ENCODE measurements at regions not wholly inside any gene's neighbourhood (a gene's known extent, or its start where the extent isn't known, plus 50 kb on each side); places are given as distances from the start of the nearest gene placed in this dataset.

DNA sequence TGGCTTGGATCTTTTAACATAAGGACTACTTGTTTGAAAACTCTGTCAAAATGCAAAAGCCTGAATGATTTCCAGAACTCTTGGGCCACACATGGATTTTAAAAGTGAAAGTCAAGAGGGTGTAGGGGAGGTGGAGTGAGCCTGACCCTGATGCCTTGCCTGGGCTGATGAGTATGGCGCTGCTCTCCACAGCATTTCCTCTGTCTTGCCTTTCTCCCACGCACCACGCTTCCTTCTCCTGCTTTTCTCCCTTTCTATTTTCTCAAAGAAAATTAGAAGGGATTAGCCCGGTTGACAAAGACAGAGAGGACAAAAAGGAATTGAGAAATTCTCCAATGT is 207.0 kb upstream of the CCDC68 start:
- Histone ChIP-seq H3K4me3 (ENCODE audit: low read depth, low read length) (no peak overlapping the region), H3K36me3 (ENCODE audit: control insufficient read depth, insufficient read depth, low read length) (no peaks in the 10 kb centered on the region), H3K9ac (ENCODE audit: low read depth, low read length) (no peak overlapping the region), H3K27me3 (ENCODE audit: control insufficient read depth, insufficient read depth, low read length) (no peaks in the 10 kb centered on the region), H3K4me1 (ENCODE audit: control insufficient read depth, insufficient read depth, low read length) (no peaks in the 10 kb centered on the region), H3K27ac (ENCODE audit: low read depth, low read length) (no peak overlapping the region), H3K9me3 (ENCODE audit: control insufficient read depth, insufficient read depth, low read length) (peaks cover 3% of the 10 kb centered on the region; the same call in 1 of the 2 replicates)

DNA sequence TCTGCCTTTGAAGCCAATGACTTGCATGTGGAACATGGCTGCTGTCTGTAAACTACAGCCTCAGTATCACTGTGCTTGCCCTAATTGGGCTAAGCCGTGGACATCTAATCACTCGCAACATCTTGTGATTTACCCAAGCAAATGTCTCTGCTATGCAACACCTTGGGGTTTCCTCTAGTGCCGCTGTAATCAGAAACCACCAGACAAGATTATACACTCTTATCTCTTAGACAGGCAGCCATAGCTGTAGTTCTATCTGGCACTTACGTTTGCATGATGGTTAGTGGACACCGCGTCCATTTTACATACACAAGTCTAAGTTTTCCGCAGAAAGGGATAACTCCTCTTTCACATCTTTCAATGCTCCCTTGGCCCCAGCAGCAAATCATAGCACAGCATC is 204.3 kb upstream of the CCDC68 start:
- H3K9me3 ChIP-seq (ENCODE audit: control insufficient read depth, insufficient read depth, low read length): no peaks in the 10 kb centered on the region
- H3K27ac ChIP-seq (ENCODE audit: low read depth, low read length): no peak overlapping the region
- H3K9ac ChIP-seq (ENCODE audit: low read depth, low read length): no peak overlapping the region
- no peak overlapping the region for H3K4me3 ChIP-seq (ENCODE audit: low read depth, low read length)
- H3K4me1 ChIP-seq (ENCODE audit: control insufficient read depth, insufficient read depth, low read length): no peaks in the 10 kb centered on the region
- no peaks in the 10 kb centered on the region for H3K36me3 ChIP-seq (ENCODE audit: control insufficient read depth, insufficient read depth, low read length)
- H3K27me3 ChIP-seq (ENCODE audit: control insufficient read depth, insufficient read depth, low read length): no peaks in the 10 kb centered on the region

DNA sequence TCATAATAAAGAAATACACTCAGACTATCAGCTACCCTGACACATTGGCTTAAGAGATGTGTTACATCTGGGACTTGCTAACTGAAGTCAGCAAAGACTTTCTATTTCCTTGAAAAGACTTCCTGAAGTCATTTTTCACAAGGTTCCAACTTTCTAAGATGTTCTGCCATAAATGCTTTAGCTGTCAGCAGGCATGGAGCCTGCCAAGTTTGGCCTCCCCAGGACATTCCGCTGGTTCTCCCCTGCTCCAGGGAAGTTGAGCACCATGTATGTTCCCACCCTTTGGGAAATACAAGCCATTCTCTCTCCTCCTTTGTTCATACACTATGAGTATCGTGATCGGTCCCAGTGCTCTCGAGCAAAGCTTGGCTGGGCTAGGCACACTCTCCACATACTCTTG is 202.7 kb upstream of the CCDC68 start:
- Histone ChIP-seq H3K4me3 (ENCODE audit: low read depth, low read length) (no peak overlapping the region), H3K9ac (ENCODE audit: low read depth, low read length) (no peak overlapping the region), H3K27me3 (ENCODE audit: control insufficient read depth, insufficient read depth, low read length) (no peaks in the 10 kb centered on the region), H3K27ac (ENCODE audit: low read depth, low read length) (no peak overlapping the region), H3K36me3 (ENCODE audit: control insufficient read depth, insufficient read depth, low read length) (no peaks in the 10 kb centered on the region), H3K4me1 (ENCODE audit: control insufficient read depth, insufficient read depth, low read length) (no peaks in the 10 kb centered on the region), H3K9me3 (ENCODE audit: control insufficient read depth, insufficient read depth, low read length) (no peaks in the 10 kb centered on the region)

DNA sequence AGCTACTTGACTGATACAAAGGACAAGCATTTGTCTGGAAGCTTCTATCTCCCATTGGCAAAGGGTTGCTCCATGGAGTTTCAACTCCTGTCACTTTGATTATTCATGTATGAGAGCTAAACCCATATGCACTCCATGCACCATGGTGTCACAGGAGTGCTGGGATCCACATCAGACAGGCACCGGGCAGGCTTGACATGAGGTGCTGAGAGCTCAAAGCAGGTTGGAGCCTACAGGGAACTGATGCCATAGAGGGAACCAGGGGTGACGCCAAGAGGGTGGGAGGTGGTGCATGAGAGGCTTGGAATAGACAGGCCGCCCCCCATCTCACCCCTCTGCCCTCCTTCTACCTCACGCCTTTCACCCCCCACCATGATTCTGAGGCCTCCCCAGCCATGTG is 199.8 kb upstream of the CCDC68 start:
- Histone ChIP-seq H3K4me3 (ENCODE audit: low read depth, low read length) (no peak overlapping the region), H3K9ac (ENCODE audit: low read depth, low read length) (no peak overlapping the region), H3K27ac (ENCODE audit: low read depth, low read length) (no peak overlapping the region), H3K27me3 (ENCODE audit: control insufficient read depth, insufficient read depth, low read length) (no peaks in the 10 kb centered on the region), H3K4me1 (ENCODE audit: control insufficient read depth, insufficient read depth, low read length) (no peaks in the 10 kb centered on the region), H3K9me3 (ENCODE audit: control insufficient read depth, insufficient read depth, low read length) (no peaks in the 10 kb centered on the region), H3K36me3 (ENCODE audit: control insufficient read depth, insufficient read depth, low read length) (no peaks in the 10 kb centered on the region)

DNA sequence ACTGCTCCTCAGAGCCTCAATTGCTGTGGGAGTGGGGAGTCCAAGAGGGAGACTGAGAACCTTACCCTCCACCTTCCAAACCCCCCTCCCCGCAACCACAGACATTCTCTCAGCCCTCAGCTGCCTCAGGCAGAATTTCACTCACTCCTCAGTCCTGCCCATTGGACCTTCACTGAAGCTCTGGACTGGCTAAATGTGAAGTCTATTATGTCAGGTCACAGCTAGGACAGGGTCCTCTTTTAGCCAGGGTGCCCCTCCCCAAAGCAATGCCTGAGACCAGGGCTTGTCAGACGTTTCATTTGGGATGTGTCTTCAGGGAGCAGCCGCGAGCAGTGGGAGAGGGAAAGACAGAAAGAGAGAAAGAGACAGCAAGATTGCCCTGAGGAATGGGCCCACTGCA is 199.3 kb upstream of the CCDC68 start:
- Histone ChIP-seq H3K36me3 (ENCODE audit: control insufficient read depth, insufficient read depth, low read length) (no peaks in the 10 kb centered on the region), H3K4me3 (ENCODE audit: low read depth, low read length) (no peak overlapping the region), H3K27me3 (ENCODE audit: control insufficient read depth, insufficient read depth, low read length) (no peaks in the 10 kb centered on the region), H3K9me3 (ENCODE audit: control insufficient read depth, insufficient read depth, low read length) (no peaks in the 10 kb centered on the region), H3K4me1 (ENCODE audit: control insufficient read depth, insufficient read depth, low read length) (no peaks in the 10 kb centered on the region), H3K27ac (ENCODE audit: low read depth, low read length) (no peak overlapping the region), H3K9ac (ENCODE audit: low read depth, low read length) (no peak overlapping the region)

DNA sequence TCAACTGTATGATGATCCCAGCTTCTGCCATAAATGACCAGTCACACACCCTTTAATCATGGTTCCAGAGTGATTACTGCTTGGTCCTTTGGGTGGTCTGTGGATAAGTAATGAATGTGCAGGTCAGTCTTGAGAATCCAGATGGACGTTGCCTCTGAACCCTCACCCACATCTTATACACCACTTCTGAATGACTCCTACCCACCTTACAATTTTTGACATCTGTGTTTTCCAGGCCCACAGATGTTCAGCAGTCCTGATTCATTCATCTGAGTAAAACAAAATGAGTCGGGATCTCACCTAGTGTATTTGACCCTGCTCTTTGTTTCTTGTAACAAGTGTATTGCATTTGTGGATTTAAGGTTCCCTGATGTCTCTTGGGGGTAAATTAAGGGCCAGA is 194.1 kb upstream of the CCDC68 start:
- H3K36me3 ChIP-seq (ENCODE audit: control insufficient read depth, insufficient read depth, low read length): no peaks in the 10 kb centered on the region
- no peak overlapping the region for H3K27ac ChIP-seq (ENCODE audit: low read depth, low read length)
- no peaks in the 10 kb centered on the region for H3K4me1 ChIP-seq (ENCODE audit: control insufficient read depth, insufficient read depth, low read length)
- no peaks in the 10 kb centered on the region for H3K27me3 ChIP-seq (ENCODE audit: control insufficient read depth, insufficient read depth, low read length)
- H3K9ac ChIP-seq (ENCODE audit: low read depth, low read length): no peak overlapping the region
- no peak overlapping the region for H3K4me3 ChIP-seq (ENCODE audit: low read depth, low read length)
- H3K9me3 ChIP-seq (ENCODE audit: control insufficient read depth, insufficient read depth, low read length): no peaks in the 10 kb centered on the region

DNA sequence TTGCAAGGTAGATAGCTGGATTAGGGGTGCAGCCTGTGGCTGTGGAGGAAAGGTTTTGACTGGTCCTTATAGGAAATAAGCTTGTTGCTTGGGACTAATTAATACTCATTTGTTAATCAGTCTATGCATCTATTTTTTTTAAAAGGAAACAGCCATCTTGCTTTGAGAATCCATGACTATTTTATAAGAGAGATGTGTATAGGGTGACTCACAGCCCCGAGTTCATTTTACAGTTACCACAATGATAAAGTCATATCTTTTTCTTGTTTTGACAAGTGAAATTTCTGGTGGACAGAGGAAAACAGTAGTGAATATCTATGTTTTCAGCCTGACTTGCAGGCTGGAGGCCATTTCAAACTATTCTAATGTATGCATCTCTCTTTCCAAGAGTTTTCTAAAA is 193.5 kb upstream of the CCDC68 start:
- Histone ChIP-seq H3K36me3 (ENCODE audit: control insufficient read depth, insufficient read depth, low read length) (no peaks in the 10 kb centered on the region), H3K9ac (ENCODE audit: low read depth, low read length) (no peak overlapping the region), H3K27me3 (ENCODE audit: control insufficient read depth, insufficient read depth, low read length) (no peaks in the 10 kb centered on the region), H3K4me1 (ENCODE audit: control insufficient read depth, insufficient read depth, low read length) (no peaks in the 10 kb centered on the region), H3K9me3 (ENCODE audit: control insufficient read depth, insufficient read depth, low read length) (no peaks in the 10 kb centered on the region), H3K4me3 (ENCODE audit: low read depth, low read length) (no peak overlapping the region), H3K27ac (ENCODE audit: low read depth, low read length) (no peak overlapping the region)

DNA sequence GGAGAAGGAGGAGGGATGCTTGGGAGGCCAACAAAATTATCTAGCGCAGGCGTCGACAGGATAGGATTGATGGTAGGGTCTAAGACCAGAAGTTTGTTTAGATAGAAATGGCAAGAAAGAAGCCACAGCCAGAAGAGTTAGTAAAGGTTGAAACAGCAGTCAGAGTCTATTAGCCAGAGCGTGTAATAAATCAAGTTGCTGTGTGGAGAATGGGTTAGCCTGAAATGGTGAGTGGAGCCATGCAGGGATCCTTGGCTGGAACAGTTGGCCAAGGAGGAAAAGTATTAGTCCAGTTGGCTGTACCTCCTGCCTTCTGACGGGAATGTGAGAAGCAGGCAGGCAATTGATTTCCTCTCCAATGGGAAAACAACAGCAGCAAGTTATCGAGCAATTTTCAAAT is 190.7 kb upstream of the CCDC68 start:
- Histone ChIP-seq H3K27me3 (ENCODE audit: control insufficient read depth, insufficient read depth, low read length) (no peaks in the 10 kb centered on the region), H3K36me3 (ENCODE audit: control insufficient read depth, insufficient read depth, low read length) (no peaks in the 10 kb centered on the region), H3K4me1 (ENCODE audit: control insufficient read depth, insufficient read depth, low read length) (no peaks in the 10 kb centered on the region), H3K9ac (ENCODE audit: low read depth, low read length) (no peak overlapping the region), H3K27ac (ENCODE audit: low read depth, low read length) (no peak overlapping the region), H3K9me3 (ENCODE audit: control insufficient read depth, insufficient read depth, low read length) (no peaks in the 10 kb centered on the region), H3K4me3 (ENCODE audit: low read depth, low read length) (no peak overlapping the region)

DNA sequence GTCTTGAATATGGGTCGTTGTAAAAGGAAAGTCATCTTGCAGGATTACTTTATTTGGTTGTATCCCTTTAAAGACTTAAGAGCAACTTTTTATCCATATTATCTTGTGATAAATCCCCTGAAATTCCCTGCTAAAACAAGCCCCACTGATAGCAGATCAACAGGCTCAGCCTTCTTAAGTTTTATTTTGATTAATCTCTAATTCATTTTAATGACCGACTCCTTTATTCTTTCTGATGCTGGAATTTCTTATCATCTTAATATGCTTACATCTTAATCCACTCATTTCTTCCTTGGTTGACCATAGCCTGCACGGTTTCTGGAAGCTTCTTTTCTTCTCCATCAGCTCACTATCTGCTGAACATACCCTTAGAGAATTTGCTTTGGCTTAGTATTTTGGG is 188.5 kb upstream of the CCDC68 start:
- Histone ChIP-seq H3K4me1 (ENCODE audit: control insufficient read depth, insufficient read depth, low read length) (no peaks in the 10 kb centered on the region), H3K27ac (ENCODE audit: low read depth, low read length) (no peak overlapping the region), H3K4me3 (ENCODE audit: low read depth, low read length) (no peak overlapping the region), H3K36me3 (ENCODE audit: control insufficient read depth, insufficient read depth, low read length) (no peaks in the 10 kb centered on the region), H3K27me3 (ENCODE audit: control insufficient read depth, insufficient read depth, low read length) (no peaks in the 10 kb centered on the region), H3K9me3 (ENCODE audit: control insufficient read depth, insufficient read depth, low read length) (no peaks in the 10 kb centered on the region), H3K9ac (ENCODE audit: low read depth, low read length) (no peak overlapping the region)

DNA sequence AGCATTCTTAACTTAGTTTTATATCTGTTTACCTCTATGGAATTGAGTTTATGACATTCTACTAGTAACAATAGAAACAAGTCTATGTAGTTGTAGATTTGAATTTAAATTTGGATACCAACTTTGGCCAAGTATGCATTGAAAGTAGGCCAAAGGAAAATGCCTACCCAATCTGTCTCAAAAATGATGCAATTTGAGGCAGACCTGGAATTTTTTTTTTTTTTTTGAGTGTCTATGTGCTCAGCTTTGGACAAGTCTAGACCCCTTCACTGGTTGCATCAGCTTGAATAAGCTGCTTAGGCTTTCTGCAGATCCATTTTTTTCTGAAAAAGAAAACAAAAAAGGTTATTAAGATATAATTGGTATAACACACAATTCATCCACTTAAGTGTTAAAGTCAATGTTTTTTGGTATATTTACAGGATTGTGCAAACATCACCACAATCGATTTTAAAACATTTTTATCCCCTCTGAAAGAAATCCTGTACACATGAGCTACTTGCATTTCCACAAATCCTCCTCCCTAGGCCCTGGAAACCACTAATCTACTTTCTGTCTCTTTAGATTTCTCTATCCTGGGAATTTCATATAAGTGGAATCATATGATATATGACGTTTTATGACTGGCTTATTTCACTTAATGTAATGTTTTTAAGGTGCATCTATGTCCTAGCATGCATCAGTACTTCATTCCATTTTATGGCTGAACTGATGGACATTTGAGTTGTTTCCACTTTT is 185.1 kb upstream of the CCDC68 start:
- Histone ChIP-seq H3K9ac (ENCODE audit: low read depth, low read length) (no peak overlapping the region), H3K4me3 (ENCODE audit: low read depth, low read length) (no peak overlapping the region), H3K36me3 (ENCODE audit: control insufficient read depth, insufficient read depth, low read length) (no peaks in the 10 kb centered on the region), H3K9me3 (ENCODE audit: control insufficient read depth, insufficient read depth, low read length) (no peaks in the 10 kb centered on the region), H3K27ac (ENCODE audit: low read depth, low read length) (no peak overlapping the region), H3K4me1 (ENCODE audit: control insufficient read depth, insufficient read depth, low read length) (no peaks in the 10 kb centered on the region), H3K27me3 (ENCODE audit: control insufficient read depth, insufficient read depth, low read length) (no peaks in the 10 kb centered on the region)

DNA sequence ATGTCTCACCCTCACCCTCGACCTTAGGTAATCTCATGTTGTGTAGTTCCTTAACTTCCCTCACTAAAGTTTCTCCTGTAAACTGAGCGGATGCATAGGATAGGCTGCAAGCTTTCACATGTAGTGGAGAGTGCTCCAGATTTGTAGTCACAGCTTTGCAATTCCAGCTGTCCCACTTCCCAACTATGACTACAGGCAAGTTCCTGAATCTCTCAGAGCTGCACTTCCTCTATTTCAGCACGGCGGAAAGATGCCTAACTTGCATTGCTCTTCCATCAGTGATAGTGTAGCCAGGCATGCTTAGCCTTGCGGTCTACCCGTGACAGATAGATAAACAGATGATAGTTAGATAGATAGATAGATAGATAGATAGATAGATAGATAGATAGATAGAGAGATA is 183.1 kb upstream of the CCDC68 start:
- H3K36me3 ChIP-seq (ENCODE audit: control insufficient read depth, insufficient read depth, low read length): no peaks in the 10 kb centered on the region
- no peaks in the 10 kb centered on the region for H3K27me3 ChIP-seq (ENCODE audit: control insufficient read depth, insufficient read depth, low read length)
- no peak overlapping the region for H3K9ac ChIP-seq (ENCODE audit: low read depth, low read length)
- H3K4me1 ChIP-seq (ENCODE audit: control insufficient read depth, insufficient read depth, low read length): no peaks in the 10 kb centered on the region
- H3K4me3 ChIP-seq (ENCODE audit: low read depth, low read length): no peak overlapping the region
- no peaks in the 10 kb centered on the region for H3K9me3 ChIP-seq (ENCODE audit: control insufficient read depth, insufficient read depth, low read length)
- no peak overlapping the region for H3K27ac ChIP-seq (ENCODE audit: low read depth, low read length)

DNA sequence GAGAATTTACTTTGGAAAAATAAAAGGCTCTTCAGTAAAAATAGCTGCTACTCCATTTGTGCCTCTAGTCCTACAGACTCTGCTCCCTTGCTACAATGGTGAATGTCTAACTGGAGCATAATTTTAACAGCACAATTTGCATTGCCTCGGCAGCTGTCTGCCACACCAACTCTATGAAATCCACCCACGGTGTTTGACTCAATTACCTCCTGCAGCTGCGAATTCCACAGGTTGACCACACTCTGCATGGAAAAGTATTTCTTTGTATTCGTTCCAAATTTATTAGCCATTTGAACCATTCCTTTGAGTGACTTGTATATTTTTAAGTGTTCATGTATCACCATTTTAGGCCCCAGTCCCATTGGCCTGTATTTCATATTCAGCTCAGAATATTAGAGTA is 182.1 kb upstream of the CCDC68 start:
- no peak overlapping the region for H3K9ac ChIP-seq (ENCODE audit: low read depth, low read length)
- H3K36me3 ChIP-seq (ENCODE audit: control insufficient read depth, insufficient read depth, low read length): no peaks in the 10 kb centered on the region
- no peak overlapping the region for H3K27ac ChIP-seq (ENCODE audit: low read depth, low read length)
- H3K4me3 ChIP-seq (ENCODE audit: low read depth, low read length): no peak overlapping the region
- H3K27me3 ChIP-seq (ENCODE audit: control insufficient read depth, insufficient read depth, low read length): no peaks in the 10 kb centered on the region
- H3K9me3 ChIP-seq (ENCODE audit: control insufficient read depth, insufficient read depth, low read length): no peaks in the 10 kb centered on the region
- H3K4me1 ChIP-seq (ENCODE audit: control insufficient read depth, insufficient read depth, low read length): no peaks in the 10 kb centered on the region
